ENCODE measurements at regions not wholly inside any gene's neighbourhood (a gene's known extent, or its start where the extent isn't known, plus 50 kb on each side); places are given as distances from the start of the nearest gene placed in this dataset.
A peak's percentile ranks its signal among the peaks of the same experiment; 100 is the strongest.

GRCh38 chr5:158393457-158393856, 534.5 kb upstream of the CLINT1 start:
- DNase-seq, result no peak

GRCh38 chr5:158392753-158393152, 533.8 kb upstream of the CLINT1 start:
- DNase-seq, result no peak

- no peak for DNase-seq
These were observed 531.6 kb upstream of the CLINT1 start for GRCh38 chr5:158390577-158390976.

DNA sequence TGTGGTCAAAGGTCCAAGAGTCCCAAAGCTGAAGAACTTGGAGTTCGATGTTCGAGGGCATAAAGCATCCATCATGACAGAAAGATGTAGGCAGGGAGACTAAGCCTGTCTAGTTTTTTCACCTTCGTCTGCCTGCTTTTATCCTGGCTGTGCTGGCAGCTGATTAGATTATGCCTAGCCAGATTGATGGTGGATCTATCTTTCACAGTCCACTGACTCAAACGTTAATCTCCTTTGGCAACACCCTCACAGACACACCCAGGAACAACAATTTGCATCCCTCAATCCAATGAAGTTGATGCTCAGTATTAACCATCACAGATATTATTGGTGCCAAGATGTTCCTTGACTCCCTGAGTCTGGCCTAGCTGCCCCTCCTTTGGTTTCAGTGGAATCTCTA, 530.8 kb upstream of the CLINT1 start:
- no peak for DNase-seq

DNA sequence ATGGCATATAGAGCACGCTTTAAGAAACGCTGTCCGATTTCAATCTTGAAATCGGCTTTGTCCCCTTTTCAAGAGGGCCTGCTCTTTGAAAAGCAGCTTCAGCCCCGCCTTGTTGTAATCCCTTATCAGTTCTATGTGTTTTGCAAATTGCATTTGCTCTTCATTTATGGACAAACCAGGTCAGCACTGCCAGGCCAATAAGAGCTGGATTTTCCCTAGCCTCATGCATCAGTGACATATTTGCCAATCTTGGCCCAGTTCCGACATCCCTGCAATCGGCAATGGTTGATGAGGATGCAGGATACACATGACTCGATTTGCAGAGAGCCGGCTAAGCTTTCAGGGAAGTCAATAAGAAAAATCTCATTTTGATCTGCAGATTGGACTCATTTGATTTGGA, 529.1 kb upstream of the CLINT1 start:
- DNase-seq, result no peak

DNA sequence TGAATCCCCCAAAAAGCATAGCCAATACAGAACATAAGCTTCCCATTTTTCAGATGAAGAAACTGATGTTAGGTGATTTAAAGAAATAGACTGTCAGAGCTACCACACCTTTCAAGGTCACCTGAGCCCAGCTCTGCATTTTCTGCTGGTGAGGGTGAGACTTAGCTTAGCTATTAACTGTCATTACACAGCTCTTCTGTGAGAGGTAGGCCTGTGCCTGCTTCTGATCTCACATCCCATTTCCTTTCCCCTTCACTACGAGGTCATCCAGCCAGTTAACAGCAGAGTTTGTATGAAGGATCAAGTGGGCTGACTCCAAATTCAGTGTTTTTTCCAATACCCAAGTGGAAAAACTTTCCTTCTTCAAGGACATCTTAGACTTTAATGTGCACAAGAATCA, 528.6 kb upstream of the CLINT1 start:
- DNase-seq, result no peak

GRCh38 chr5:158385982-158386381, 527.0 kb upstream of the CLINT1 start:
- no peak for DNase-seq

DNA sequence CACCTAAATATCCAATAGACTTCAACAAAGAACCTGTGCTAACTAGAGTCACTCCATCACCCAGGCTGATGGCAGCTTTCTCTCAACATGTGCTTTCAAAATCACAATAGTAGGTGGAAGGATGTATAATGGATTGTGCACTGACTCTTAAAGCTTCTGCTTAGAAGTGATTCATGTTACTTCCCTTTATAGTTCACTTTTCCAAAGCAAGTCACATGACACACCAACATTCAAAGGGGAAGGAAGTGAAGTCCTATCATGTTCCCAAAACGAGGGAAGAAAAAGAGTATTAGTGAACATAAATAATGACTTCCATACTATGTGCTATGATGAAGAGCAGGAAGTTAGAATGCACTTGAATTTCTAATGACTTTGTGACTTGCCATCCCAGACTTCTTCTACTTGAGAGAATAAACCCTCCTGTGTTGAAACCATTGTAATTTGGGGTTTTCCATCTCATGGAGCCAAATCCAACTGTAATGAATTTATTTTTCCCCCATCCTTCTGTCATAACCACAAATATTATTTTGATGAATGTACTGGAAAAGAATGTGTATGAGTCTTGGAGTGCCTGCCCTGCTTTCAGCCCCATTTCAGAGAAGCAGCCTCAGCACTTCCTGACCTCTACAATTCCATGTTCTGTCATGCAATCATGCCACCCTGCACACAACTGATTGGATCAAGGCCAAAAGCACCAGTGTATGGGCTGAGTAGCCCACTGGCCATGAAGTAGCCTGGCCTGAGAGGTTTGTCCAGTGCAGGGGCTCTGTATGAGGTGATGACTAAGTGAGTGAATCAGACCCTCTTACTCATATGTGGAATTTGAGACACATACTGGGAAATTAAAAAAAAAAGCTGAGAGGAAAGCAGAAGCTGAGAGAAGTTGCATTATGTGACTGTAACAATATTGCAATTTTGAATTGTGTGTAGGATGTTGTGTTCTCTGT, 525.9 kb upstream of the CLINT1 start:
- no peak for DNase-seq

- no peak for DNase-seq
These were observed 524.5 kb upstream of the CLINT1 start for GRCh38 chr5:158383486-158383885.

GRCh38 chr5:158382473-158382872, 523.5 kb upstream of the CLINT1 start:
- DNase-seq, result peak in 1 of 5 donors; percentile 31

GRCh38 chr5:158381614-158382160, 522.7 kb upstream of the CLINT1 start:
- no peak for DNase-seq

DNA sequence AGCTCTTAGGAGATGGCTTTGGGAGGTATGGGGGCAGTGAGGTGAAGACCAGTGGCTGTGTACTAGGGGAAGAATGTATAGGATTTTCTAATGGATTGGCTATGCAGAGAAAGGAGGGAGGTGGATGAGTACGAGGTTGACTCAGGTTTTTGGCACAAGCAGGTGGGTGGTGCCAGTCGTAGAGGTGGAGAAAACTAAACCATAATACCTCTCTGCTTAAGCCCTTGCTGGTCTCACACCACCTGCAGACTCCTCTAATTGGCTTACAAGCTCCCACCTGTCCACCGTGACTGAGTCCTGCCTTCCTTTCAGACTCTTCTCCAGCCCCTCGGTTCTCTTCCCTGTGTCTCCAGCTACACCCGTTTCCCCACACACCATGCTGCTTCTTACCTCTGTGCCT, 521.7 kb upstream of the CLINT1 start:
- DNase-seq, result no peak

DNA sequence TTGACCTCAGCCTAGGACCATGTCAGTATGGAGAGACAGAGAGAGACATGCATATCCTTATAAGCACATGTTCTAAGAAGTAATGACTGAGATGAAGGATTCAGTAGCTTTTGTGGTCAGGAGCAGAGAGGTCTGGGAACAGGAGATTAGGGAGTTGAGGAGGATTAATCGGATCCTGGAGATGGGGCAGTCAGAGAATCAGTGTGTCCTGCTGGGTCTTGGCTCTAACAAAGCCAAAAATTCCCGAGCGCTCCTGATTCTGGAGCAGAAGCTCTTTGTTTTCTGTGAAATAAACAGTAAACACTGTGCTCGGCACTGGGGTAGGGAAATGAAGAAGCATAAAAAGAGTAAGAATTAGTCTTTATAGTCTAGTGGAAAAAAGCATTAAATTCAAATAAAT, 520.0 kb upstream of the CLINT1 start:
- DNase-seq, result no peak

GRCh38 chr5:158376679-158377078, 517.7 kb upstream of the CLINT1 start:
- DNase-seq, result no peak

DNA sequence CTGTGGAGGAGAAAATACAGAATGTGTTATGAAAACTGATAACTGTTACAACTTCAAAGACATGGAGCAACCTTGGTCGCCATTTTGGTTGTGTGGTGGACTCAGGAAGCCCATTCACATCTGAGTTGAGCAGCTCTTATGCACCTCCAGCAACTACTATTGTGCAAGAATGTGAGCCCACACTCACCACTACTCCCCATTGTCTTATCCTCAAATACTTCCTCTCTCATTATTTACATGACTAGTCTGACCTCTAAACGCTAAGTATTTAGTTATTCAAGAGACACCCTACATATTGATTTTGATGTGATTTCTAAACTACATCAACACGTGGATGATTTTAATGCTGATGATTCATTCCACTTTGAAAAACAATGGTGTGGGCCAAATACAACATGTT, 516.6 kb upstream of the CLINT1 start:
- DNase-seq, result no peak

DNA sequence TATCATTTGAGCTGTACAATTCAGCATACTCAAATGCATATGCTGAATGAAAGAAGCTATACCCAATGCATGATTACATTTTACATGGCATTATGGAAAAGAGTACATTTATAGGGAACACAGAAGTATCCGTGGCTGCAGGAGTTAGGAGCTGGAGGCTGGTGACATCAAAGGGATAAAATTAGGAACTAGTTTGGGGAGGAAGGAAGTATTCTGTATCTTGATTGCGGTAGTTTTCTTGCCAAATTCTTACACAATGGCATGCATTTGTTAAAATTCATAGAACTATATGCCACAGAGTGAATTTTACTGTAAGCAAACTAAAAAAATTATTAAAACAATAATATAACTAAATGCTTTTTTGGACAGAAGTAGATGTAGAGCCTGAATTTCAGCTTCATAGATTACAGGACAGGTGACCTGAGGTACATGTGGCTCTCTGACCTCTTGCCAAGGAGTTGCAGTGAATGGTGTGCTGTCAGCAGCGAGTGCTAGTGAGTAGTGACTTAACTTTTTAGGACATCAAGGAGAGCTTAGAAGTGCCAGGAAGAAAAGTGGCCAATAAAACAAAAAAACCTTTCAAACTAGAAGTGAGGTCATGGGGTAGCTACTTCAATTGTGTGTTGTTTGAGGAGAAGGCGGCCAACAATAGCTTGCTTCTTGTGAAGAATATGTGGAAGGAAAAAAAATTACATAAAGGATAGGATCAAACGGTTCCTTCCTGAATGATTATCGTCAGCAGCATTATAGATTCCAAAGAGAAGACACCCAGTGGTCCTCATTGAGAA, 514.9 kb upstream of the CLINT1 start:
- DNase-seq, result no peak

DNA sequence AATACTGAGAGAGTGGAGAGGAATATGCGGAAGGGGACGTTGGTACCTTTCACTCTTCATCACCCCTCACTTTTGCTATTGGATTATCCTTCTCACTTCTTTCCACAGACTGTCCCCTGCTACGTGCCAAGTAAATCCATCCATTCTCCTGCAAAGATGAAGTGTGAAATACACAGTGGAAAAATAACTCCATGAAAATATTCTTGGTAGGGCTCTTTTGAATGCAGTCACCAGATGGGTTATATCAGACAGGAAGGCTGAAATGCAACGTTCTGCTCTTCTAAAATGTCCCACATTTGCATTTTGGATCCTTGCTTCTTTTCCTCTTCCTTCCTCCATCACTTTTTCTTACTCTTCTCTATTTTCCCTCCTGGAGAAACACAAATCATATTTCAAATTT, 510.3 kb upstream of the CLINT1 start:
- DNase-seq, result no peak

- no peak for DNase-seq
These were observed 509.7 kb upstream of the CLINT1 start for GRCh38 chr5:158368686-158369085.

DNA sequence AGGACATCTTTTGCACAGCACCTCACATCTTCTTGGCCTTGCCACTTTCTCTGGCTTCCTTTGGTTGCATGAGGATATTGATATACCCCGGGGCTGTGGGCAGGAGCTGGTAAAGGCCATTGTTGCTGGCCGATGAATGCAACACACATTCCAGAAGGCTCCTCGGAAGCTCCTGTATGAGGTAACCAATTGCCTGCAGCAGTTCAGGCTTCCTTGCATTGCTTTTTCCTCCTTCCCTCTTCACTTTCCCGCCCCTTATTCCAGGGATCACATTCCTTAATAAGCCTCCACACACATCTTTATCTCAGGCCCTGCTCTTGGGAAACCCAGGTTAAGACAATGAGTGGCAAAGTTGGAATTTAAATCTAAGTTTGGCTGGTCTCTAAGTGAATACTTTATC, 505.4 kb upstream of the CLINT1 start:
- no peak for DNase-seq

- DNase-seq, result no peak
These were observed 496.0 kb upstream of the CLINT1 start for GRCh38 chr5:158354958-158355357.

GRCh38 chr5:158351485-158352125, 492.7 kb upstream of the CLINT1 start:
- DNase-seq, result no peak

DNA sequence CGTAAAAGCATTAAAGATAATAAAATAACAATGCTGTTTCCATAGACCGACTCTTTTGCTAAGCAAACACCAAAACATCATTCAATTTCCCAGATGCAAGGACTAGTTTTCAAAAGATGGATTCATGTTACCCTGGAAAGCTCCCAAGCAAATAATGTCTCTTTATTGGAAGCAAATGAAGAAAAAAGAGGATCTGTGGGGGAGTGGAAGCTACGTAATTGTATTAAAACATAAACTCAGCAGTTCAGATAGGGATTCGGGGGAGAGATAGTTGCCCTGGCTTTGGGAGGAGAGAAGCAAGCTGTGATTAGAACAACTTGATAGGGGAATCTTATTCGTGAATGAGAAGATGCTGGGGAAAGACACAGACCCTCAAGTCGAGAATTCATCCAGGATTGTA, 491.0 kb upstream of the CLINT1 start:
- DNase-seq, result no peak

DNA sequence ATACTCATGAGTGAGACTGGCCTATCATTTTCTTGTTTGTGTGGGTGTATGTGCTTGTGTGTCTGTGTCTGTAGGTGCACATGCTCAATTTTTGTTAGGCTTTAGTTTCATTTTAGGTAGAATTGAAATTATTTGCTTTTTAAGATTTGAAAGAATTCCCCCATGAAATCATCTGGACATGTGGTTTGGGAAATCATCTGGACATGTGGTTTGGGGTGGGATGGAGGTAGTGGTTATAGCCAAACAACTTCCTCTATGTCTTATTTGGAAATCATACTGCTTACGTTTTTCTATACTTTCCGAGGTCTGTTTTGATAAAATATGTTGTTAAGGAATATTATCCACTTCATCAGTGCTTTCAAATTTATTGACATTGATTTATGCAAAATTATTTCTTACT, 485.4 kb upstream of the CLINT1 start:
- DNase-seq, result no peak

Data from T-helper 1 cell (primary cell).